GM06990 (cell line): ENCODE measurements at regions not wholly inside any gene's neighbourhood (a gene's known extent, or its start where the extent isn't known, plus 50 kb on each side); places are given as distances from the start of the nearest gene placed in this dataset.

Experiments used
- DNase-seq: peaks from one replicate; pipeline ENCODE4 v3.0.0-alpha.2; 2011; ENCODE audit not compliant: insufficient read length; ENCODE audit errors: extremely low read depth
- H3K27me3 ChIP-seq: replicated peaks from 2 replicates; pipeline ENCODE4 v1.6.0; 2011; ENCODE audit warnings: low read length; ENCODE audit not compliant: control insufficient read depth, insufficient read depth
- H3K36me3 ChIP-seq: 2 replicates; pipeline ENCODE4 v1.5.1; 2011; ENCODE audit warnings: low read length; ENCODE audit not compliant: control insufficient read depth, insufficient read depth
- H3K4me3 ChIP-seq: replicated peaks from 2 replicates; pipeline ENCODE4 v1.5.1; 2011; ENCODE audit warnings: low read depth, mild to moderate bottlenecking, control low read depth, low read length
- TF ChIP-seq, protein P1 (sequence below): IDR thresholded peaks from 2 replicates; pipeline ENCODE4 v1.5.1; 2011; ENCODE audit warnings: low read length, control low read depth, mild to moderate bottlenecking, inconsistent platforms; ENCODE audit not compliant: insufficient read depth, poor library complexity, severe bottlenecking

DNA sequence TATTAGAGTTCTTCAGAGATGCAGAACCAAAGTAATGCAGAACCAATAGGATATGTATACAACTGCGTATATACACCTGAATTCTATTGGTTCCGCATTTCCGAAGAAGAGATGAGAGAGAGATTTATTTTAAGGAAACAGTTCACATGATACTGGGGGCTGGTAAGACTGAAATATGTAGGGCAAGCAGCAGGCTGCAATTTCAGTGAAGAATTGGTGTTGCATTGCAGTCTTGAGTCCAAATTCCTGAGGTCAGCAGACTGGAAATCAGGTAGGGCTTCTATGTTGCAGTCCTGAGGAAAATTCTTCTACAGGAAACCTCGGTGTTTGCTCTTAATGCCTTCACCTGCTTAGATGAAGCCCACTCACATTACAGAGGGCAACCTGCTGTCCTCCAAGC lies 128.2 kb upstream of the MED13 start:
- no peak for DNase-seq
- Histone ChIP-seq H3K27me3 (no peaks in the 10 kb centered on the region), H3K36me3 (no peaks in the 10 kb centered on the region), H3K4me3 (no peak overlapping the region)
- TF ChIP-seq, protein P1, sequence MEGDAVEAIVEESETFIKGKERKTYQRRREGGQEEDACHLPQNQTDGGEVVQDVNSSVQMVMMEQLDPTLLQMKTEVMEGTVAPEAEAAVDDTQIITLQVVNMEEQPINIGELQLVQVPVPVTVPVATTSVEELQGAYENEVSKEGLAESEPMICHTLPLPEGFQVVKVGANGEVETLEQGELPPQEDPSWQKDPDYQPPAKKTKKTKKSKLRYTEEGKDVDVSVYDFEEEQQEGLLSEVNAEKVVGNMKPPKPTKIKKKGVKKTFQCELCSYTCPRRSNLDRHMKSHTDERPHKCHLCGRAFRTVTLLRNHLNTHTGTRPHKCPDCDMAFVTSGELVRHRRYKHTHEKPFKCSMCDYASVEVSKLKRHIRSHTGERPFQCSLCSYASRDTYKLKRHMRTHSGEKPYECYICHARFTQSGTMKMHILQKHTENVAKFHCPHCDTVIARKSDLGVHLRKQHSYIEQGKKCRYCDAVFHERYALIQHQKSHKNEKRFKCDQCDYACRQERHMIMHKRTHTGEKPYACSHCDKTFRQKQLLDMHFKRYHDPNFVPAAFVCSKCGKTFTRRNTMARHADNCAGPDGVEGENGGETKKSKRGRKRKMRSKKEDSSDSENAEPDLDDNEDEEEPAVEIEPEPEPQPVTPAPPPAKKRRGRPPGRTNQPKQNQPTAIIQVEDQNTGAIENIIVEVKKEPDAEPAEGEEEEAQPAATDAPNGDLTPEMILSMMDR = no peak

DNA sequence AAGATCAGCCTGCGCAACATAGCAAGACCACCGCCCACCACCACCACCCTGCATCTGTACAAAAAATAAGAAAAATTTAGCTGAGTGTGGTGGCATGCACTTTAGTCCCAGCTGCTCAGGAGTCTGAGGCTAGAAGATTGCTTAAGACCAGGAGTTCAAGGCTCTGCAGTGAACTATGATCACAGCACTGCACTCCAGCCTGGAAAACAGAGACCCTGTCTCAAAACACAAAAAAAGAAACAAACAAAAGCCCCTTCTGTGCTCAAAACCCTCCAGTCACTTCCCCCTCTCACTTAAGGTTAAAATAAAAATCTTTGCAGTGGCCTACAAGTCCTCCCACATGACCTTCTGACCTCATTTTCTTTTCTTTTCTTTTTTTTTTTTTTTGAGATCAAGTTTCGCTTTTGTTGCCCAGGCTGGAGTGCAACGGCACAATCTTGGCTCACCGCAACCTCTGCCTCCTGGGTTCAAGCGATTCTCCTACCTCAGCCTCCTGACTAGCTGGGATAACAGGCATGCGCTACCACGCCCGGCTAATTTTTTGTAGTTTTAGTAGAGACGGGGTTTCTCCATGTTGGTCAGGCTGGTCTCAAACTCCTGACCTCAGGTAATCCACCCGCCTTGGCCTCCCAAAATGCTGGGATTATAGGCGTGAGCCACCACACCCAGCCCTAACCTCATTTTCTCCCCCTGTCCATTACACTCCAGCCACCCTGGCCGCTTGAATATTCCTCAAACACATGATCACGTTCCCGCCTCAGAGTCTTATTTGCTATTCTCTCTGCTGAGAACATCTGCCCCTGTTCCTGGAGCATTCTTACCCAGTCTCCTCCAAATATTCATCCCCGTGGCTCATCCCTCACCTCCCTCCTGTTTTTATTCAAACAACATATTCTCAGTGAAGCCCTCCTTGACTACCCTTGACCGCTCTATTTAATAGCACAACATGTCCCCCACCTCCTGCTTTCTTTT lies 126.6 kb upstream of the MED13 start:
- Histone ChIP-seq H3K4me3 (no peak overlapping the region), H3K27me3 (no peaks in the 10 kb centered on the region), H3K36me3 (no peaks in the 10 kb centered on the region)
- TF ChIP-seq, protein P1 = no peak
- DNase-seq = no peak

DNA sequence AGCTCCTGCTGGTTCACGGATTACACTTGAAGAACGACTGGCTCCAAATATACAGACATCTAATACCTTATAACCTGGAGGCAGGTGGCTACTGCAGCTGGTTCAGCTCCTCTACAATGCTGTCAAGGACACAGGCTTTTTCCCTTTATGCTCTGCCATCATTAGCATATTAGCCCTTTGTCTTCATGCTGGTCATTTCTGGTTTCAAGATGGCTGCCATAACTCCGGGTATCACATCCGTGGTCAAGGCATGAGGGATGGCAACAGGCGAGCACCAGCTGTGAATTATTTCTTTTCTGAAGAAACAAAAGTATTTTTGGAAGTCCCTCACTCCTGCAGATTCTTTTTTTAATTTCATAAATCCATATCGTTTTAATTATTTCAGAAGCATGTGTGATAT lies 124.3 kb upstream of the MED13 start:
- TF ChIP-seq, protein P1 = no peak
- Histone ChIP-seq H3K36me3 (no peaks in the 10 kb centered on the region), H3K27me3 (no peaks in the 10 kb centered on the region), H3K4me3 (no peak overlapping the region)
- DNase-seq = no peak

DNA sequence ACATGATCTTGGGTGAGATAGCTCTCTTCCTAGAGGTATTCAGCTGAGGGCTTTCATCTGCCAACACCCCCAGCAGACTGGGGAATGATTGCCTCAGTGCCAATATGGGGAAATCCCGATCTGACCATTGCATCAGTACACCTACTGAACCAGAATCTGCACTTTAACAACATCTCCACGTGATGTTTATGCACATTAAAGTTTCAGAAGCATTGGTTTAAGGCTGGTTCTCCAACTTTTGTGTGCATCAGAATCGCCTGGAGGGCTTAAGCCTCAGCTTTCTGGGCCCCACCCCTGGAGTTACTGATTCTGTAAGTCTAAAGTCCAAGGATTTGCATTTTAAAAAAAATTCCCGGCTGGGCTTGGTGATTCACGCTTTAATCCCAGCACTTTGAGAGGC lies 123.6 kb upstream of the MED13 start:
- H3K27me3 ChIP-seq = no peaks in the 10 kb centered on the region
- H3K36me3 ChIP-seq = no peaks in the 10 kb centered on the region
- no peak for DNase-seq
- TF ChIP-seq, protein P1 = no peak
- no peak overlapping the region for H3K4me3 ChIP-seq

DNA sequence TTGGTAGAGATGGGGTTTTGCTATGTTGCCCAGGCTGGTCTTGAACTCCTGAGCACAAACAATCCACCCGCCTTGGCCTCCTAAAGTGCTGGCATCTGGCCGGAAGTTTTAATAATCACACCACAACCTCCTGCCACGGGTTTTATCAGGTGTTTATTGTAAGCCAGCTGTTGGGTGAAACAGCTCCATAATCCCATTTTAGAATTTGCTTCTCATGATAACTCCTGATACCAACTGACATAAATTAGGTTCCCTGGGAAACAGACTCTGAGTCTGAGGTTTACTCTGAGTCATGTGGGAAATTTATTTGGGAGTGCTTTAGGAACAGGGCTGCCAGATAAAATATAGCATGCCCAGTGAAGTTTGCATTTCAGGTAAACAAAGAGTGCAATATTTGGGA lies 122.6 kb upstream of the MED13 start:
- TF ChIP-seq, protein P1 = no peak
- H3K36me3 ChIP-seq = no peaks in the 10 kb centered on the region
- H3K4me3 ChIP-seq = no peak overlapping the region
- no peak for DNase-seq
- H3K27me3 ChIP-seq = no peaks in the 10 kb centered on the region
